SK-N-SH (cell line): ENCODE measurements at regions not wholly inside any gene's neighbourhood (a gene's known extent, or its start where the extent isn't known, plus 50 kb on each side); places are given as distances from the start of the nearest gene placed in this dataset.

Experiments used
- CTCF ChIA-PET: fragments of 300-600, 350-600 bp; formaldehyde crosslinking; extraction: SDS; loops from one replicate; lab custom pipeline; 2021; lab: Yijun Ruan, JAX
- POLR2A ChIA-PET: fragments of 350-600 bp; sonication (Branson Sonifier 250); formaldehyde crosslinking; extraction: SDS; loops from one replicate; lab custom pipeline; 2020; ENCODE audit warnings: antibody characterized with exemption, inconsistent platforms; lab: Yijun Ruan, JAX
- DNase-seq: peaks from one replicate; pipeline ENCODE4 v3.0.0; 2012
- H2AFZ ChIP-seq: fragments of 200-600 bp; sonication (generic); 2 replicates; pipeline ENCODE4 v1.8.1; 2016; ENCODE audit warnings: antibody characterized with exemption, mild to moderate bottlenecking, low read depth
- H3F3A ChIP-seq: fragments of 200-600 bp; sonication (generic); replicated peaks from 2 replicates; pipeline ENCODE3; 2016; ENCODE audit warnings: antibody characterized with exemption, mild to moderate bottlenecking; ENCODE audit not compliant: insufficient read depth
- H3K27ac ChIP-seq, 2 experiments: fragments of 200-500 bp in 1 of 2; fragments of 200-600 bp in 1 of 2; sonication (Bioruptor generic) in 1 of 2; sonication (generic), shearing (Covaris generic) in 1 of 2; 2 replicates each; pipeline versions ENCODE4 v1.5.1 to v1.6.1; 2014 to 2016; ENCODE audit warnings: low read depth in 2 of 2, inconsistent platforms in 1 of 2, low read length in 1 of 2, mild to moderate bottlenecking in 1 of 2, mixed read lengths in 1 of 2
- H3K27me3 ChIP-seq: fragments of 200-600 bp; sonication (generic), shearing (Covaris generic); 2 replicates; pipeline ENCODE4 v1.6.1; 2016; ENCODE audit warnings: mixed run types; ENCODE audit not compliant: insufficient read depth
- H3K36me3 ChIP-seq, 2 experiments: fragments of 200-500 bp in 1 of 2; fragments of 200-600 bp in 1 of 2; sonication (Bioruptor generic) in 1 of 2; sonication (generic) in 1 of 2; replicated peaks in 1 of 2; 2 replicates each; pipeline versions ENCODE3 to v1.5.1; 2014 to 2016; ENCODE audit warnings: low read length in 1 of 2, mild to moderate bottlenecking in 1 of 2; ENCODE audit not compliant: insufficient read depth in 2 of 2, control insufficient read depth in 1 of 2
- H3K4me1 ChIP-seq, 2 experiments: fragments of 200-500 bp in 1 of 2; fragments of 200-600 bp in 1 of 2; sonication (Bioruptor generic) in 1 of 2; sonication (generic), shearing (Covaris generic) in 1 of 2; 2 replicates each; pipeline versions ENCODE4 v1.5.1 to v1.6.1; 2014 to 2016; ENCODE audit warnings: low read depth in 1 of 2, low read length in 1 of 2, mixed run types in 1 of 2; ENCODE audit not compliant: insufficient read depth in 2 of 2, control insufficient read depth in 1 of 2
- H3K4me2 ChIP-seq: fragments of 200-600 bp; sonication (generic), shearing (Covaris generic); 2 replicates; pipeline ENCODE4 v1.6.1; 2017; ENCODE audit warnings: mixed run types
- H3K4me3 ChIP-seq, 2 experiments: fragments of 200-500 bp in 1 of 2; fragments of 200-600 bp in 1 of 2; sonication (Bioruptor generic) in 1 of 2; sonication (generic), shearing (Covaris generic) in 1 of 2; 2 replicates each; pipeline versions ENCODE4 v1.5.1 to v1.8.1; 2014 to 2016; ENCODE audit warnings: low read depth in 2 of 2, inconsistent platforms in 1 of 2, low read length in 1 of 2, mild to moderate bottlenecking in 1 of 2, mixed read lengths in 1 of 2, moderate library complexity in 1 of 2
- H3K79me2 ChIP-seq: fragments of 200-600 bp; sonication (generic); 2 replicates; pipeline ENCODE4 v1.8.1; 2017; ENCODE audit warnings: mild to moderate bottlenecking; ENCODE audit not compliant: insufficient read depth
- H3K9ac ChIP-seq: fragments of 200-600 bp; sonication (generic); 2 replicates; pipeline ENCODE4 v1.6.1; 2017; ENCODE audit warnings: mixed run types
- H3K9me2 ChIP-seq: fragments of 200-600 bp; sonication (generic); 2 replicates; pipeline ENCODE4 v1.6.1; 2017; ENCODE audit warnings: mixed run types
- H3K9me3 ChIP-seq: fragments of 200-600 bp; sonication (generic); 2 replicates; pipeline ENCODE4 v1.6.1; 2017; ENCODE audit warnings: mixed run types, mild to moderate bottlenecking, moderate library complexity
- H4K20me1 ChIP-seq: fragments of 200-600 bp; sonication (generic); 2 replicates; pipeline ENCODE4 v1.6.1; 2017; ENCODE audit warnings: mild to moderate bottlenecking, mixed run types; ENCODE audit not compliant: insufficient read depth
- CHD2 ChIP-seq: fragments of 150-350 bp; IDR thresholded peaks from 2 replicates; pipeline ENCODE4 v1.6.1; 2018; ENCODE audit warnings: low read length; ENCODE audit not compliant: partially characterized antibody
- EP300 ChIP-seq, 2 experiments: IDR thresholded peaks; 2 replicates each; pipeline versions ENCODE4 v1.4.0 to v1.6.1; 2012; ENCODE audit warnings: borderline replicate concordance in 1 of 2, low read depth in 1 of 2, low read length in 1 of 2
- EZH2phosphoT487 ChIP-seq: fragments of 200-600 bp; sonication (generic); IDR thresholded peaks from 2 replicates; pipeline ENCODE4 v1.6.1; 2017; ENCODE audit warnings: low read depth, mixed run types, mild to moderate bottlenecking, antibody characterized with exemption, moderate library complexity, borderline replicate concordance
- FOXJ3 ChIP-seq: sonication (generic); formaldehyde crosslinking; IDR thresholded peaks from 2 replicates; pipeline ENCODE4 v1.5.1; 2020; ENCODE audit warnings: mild to moderate bottlenecking, missing genetic modification reagents
- IRF3 ChIP-seq: fragments of 150-350 bp; IDR thresholded peaks from 2 replicates; pipeline ENCODE4 v1.6.1; 2016; ENCODE audit warnings: mild to moderate bottlenecking, low read depth, low read length
- MEF2A ChIP-seq: IDR thresholded peaks from 2 replicates; pipeline ENCODE4 v1.4.0; 2012; ENCODE audit warnings: low read depth, borderline replicate concordance
- NRF1 ChIP-seq: IDR thresholded peaks from 2 replicates; pipeline ENCODE4 v1.6.1; 2012; ENCODE audit warnings: low read depth, mild to moderate bottlenecking, low read length
- RCOR1 ChIP-seq: fragments of 150-350 bp; IDR thresholded peaks from 2 replicates; pipeline ENCODE4 v1.6.1; 2017; ENCODE audit warnings: antibody characterized with exemption, low read length
- RFX5 ChIP-seq: IDR thresholded peaks from 2 replicates; pipeline ENCODE4 v1.6.1; 2012; ENCODE audit warnings: mild to moderate bottlenecking, improper control_type of control experiment, low read length
- TCF12 ChIP-seq: IDR thresholded peaks from 2 replicates; pipeline ENCODE4 v1.4.0; 2012
- TEAD4 ChIP-seq: IDR thresholded peaks from 2 replicates; pipeline ENCODE4 v1.4.0; 2012; ENCODE audit warnings: mild to moderate bottlenecking, borderline replicate concordance; ENCODE audit not compliant: insufficient read depth
- WGBS: methylation state at CpG from one replicate; pipeline ENCODE4 v1.1.6; 2017; ENCODE audit warnings: low lambda C conversion rate; 5-methylcytosine and 5-hydroxymethylcytosine counted together
- TF ChIP-seq, protein P1 (sequence below): IDR thresholded peaks from 2 replicates; pipeline ENCODE4 v1.4.0; 2012; ENCODE audit warnings: low read depth
- TF ChIP-seq, protein P2 (sequence below): fragments of 150-350 bp; IDR thresholded peaks from 2 replicates; pipeline ENCODE4 v1.6.1; 2017; ENCODE audit warnings: antibody characterized with exemption, low read length, low read depth, borderline replicate concordance
- TF ChIP-seq, protein P3 (sequence below): IDR thresholded peaks from 2 replicates; pipeline ENCODE4 v1.4.0; 2012; ENCODE audit warnings: low read depth, borderline replicate concordance

DNA sequence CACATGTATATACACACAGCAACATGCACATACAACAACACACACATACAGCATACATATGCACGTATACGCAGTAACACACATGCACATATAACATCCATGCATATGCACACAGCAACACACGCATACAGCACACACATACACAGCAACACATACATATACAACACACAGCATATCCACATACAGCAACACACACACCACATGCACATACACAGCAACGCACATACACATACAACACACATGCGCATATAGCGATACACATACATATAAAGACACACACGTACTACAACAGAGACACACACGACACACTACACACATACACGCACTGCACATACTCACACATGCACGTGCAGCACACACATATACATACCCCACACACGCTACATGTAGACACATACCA, 187.8 kb downstream of the GLI2 start:
- ChIA-PET POLR2A (no interaction called here), CTCF (no interaction called here)
- Histone ChIP-seq H3K27ac (no peak overlapping the region), H3K4me1 (peaks cover 0 to 9% of the 10 kb centered on the region in 2 experiments; a peak in 2 of 4 replicates), H2AFZ (no peak overlapping the region), H3F3A (no peaks in the 10 kb centered on the region), H3K4me2 (no peak overlapping the region), H3K79me2 (peaks cover 9% of the 10 kb centered on the region; the same call in 1 of the 2 replicates), H3K4me3 (no peak overlapping the region), H3K9ac (no peak overlapping the region), H3K27me3 (no peaks in the 10 kb centered on the region), H3K36me3 (peaks cover 0 to 3% of the 10 kb centered on the region in 2 experiments), H4K20me1 (no peaks in the 10 kb centered on the region), H3K9me2 (no peaks in the 10 kb centered on the region), H3K9me3 (no peaks in the 10 kb centered on the region)
- DNase-seq: no peak
- WGBS: 93% methylated on average over 11 of the region's 11 CpGs
- no peak for TF ChIP-seq IRF3
- TF ChIP-seq TCF12: no peak
- TF ChIP-seq, protein P1, sequence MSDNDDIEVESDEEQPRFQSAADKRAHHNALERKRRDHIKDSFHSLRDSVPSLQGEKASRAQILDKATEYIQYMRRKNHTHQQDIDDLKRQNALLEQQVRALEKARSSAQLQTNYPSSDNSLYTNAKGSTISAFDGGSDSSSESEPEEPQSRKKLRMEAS: no peak
- TF ChIP-seq, protein P2, sequence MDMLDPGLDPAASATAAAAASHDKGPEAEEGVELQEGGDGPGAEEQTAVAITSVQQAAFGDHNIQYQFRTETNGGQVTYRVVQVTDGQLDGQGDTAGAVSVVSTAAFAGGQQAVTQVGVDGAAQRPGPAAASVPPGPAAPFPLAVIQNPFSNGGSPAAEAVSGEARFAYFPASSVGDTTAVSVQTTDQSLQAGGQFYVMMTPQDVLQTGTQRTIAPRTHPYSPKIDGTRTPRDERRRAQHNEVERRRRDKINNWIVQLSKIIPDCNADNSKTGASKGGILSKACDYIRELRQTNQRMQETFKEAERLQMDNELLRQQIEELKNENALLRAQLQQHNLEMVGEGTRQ: no peak
- TF ChIP-seq RFX5: no peak
- no peak for TF ChIP-seq EZH2phosphoT487
- TF ChIP-seq FOXJ3: no peak
- no peak for TF ChIP-seq MEF2A

- WGBS: 94% methylated on average over 2 of the region's 5 CpGs
- CTCF ChIA-PET: no interaction called here
- no peak overlapping the region for H2AFZ ChIP-seq
- TF ChIP-seq MEF2A (no peak), TEAD4 (no peak), RCOR1 (no peak), NRF1 (no peak), CHD2 (no peak), EP300 (IDR thresholded peaks at IDR 0.05; ENCODE audit: borderline replicate concordance in 1 of 2, low read depth in 1 of 2, low read length in 1 of 2) (no peak)
- TF ChIP-seq, protein P3, sequence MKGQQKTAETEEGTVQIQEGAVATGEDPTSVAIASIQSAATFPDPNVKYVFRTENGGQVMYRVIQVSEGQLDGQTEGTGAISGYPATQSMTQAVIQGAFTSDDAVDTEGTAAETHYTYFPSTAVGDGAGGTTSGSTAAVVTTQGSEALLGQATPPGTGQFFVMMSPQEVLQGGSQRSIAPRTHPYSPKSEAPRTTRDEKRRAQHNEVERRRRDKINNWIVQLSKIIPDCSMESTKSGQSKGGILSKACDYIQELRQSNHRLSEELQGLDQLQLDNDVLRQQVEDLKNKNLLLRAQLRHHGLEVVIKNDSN: no peak
- TF ChIP-seq, all 33 proteins: peak for 0
- Histone ChIP-seq H4K20me1 (no peaks in the 10 kb centered on the region), H3K4me2 (no peak overlapping the region), H3K4me3 (no peak overlapping the region), H3K4me1 (peaks cover 0 to 12% of the 10 kb centered on the region in 2 experiments; a peak in 2 of 4 replicates), H3K9me3 (no peaks in the 10 kb centered on the region), H3F3A (peaks cover 5% of the 10 kb centered on the region), H3K9ac (no peak overlapping the region), H3K79me2 (peaks cover 2% of the 10 kb centered on the region; the same call in 1 of the 2 replicates), H3K27ac (no peak overlapping the region), H3K27me3 (no peaks in the 10 kb centered on the region), H3K36me3 (no peaks in the 10 kb centered on the region), H3K9me2 (no peaks in the 10 kb centered on the region)
- POLR2A ChIA-PET: interaction anchor here (0.5 kb wide), 1 partner anchor 11 kb away, joined by 3 read pairs; no protein-coding TSS in a partner anchor
- DNase-seq: no peak
Observed at GRCh38 chr2:120924924-120925323, 189.3 kb downstream of the GLI2 start.
